Natural killer cell treated with Interleukin-12 subunit alpha and Interleukin-12 subunit beta and Interleukin-15 and Interleukin-18, amount 100 ng/mL, for 72 hours (primary cell): ENCODE measurements at regions not wholly inside any gene's neighbourhood (a gene's known extent, or its start where the extent isn't known, plus 50 kb on each side); places are given as distances from the start of the nearest gene placed in this dataset.
A peak's percentile ranks its signal among the peaks of the same experiment; 100 is the strongest.

Experiments used
- ATAC-seq, 2 donors: fragments of 150-1000 bp; cut with Tn5 transposase in 1 of 2; sonication (Bioruptor Pico), chemical (Tn5 transposase) in 1 of 2; 2 replicates each; pipeline ENCODE4 v1.10.0; 2021
- DNase-seq: peaks from one replicate; pipeline ENCODE4 v3.0.0; 2022; ENCODE audit warnings: low spot score
- H3K27ac Mint-ChIP-seq, 2 donors: 1 replicate in 1 of 2; 2 replicates in 1 of 2; pipeline ENCODE4 v1.8.0; 2022; ENCODE audit warnings: mixed read lengths in 2 of 2, mild to moderate bottlenecking in 1 of 2, moderate library complexity in 1 of 2
- H3K27me3 Mint-ChIP-seq, 2 donors: 1 replicate in 1 of 2; 2 replicates in 1 of 2; pipeline ENCODE4 v1.8.0; 2022; ENCODE audit warnings: mixed read lengths in 2 of 2
- H3K36me3 Mint-ChIP-seq: one replicate; pipeline ENCODE4 v1.8.0; 2022; ENCODE audit warnings: mixed read lengths
- H3K4me1 Mint-ChIP-seq, 2 donors: 1 replicate in 1 of 2; 2 replicates in 1 of 2; pipeline ENCODE4 v1.8.0; 2022; ENCODE audit warnings: low read depth in 2 of 2, mixed read lengths in 2 of 2, mild to moderate bottlenecking in 1 of 2
- H3K4me3 Mint-ChIP-seq: one replicate; pipeline ENCODE4 v1.8.0; 2022; ENCODE audit warnings: mixed read lengths
- H3K9me3 Mint-ChIP-seq: 2 replicates; pipeline ENCODE4 v1.8.0; 2022; ENCODE audit warnings: mixed read lengths

GRCh38 chr14:94936401-94936892 is 166.5 kb upstream of the GSC start:
- no peak for ATAC-seq
- Mint-ChIP-seq H3K4me3 (no peak overlapping the region), H3K27ac (no peak overlapping the region), H3K4me1 (no peaks in the 10 kb centered on the region), H3K36me3 (no peaks in the 10 kb centered on the region), H3K27me3 (peaks cover 5% of the 10 kb centered on the region in 2 donors), H3K9me3 (no peaks in the 10 kb centered on the region)
- no peak for DNase-seq

GRCh38 chr14:94935706-94936300 is 165.9 kb upstream of the GSC start:
- peaks cover 0 to 2% of the 10 kb centered on the region in 2 donors for H3K4me1 Mint-ChIP-seq

GRCh38 chr14:94934276-94934810 is 164.4 kb upstream of the GSC start:
- no peak overlapping the region for H3K4me3 Mint-ChIP-seq
- H3K27ac Mint-ChIP-seq: no peak overlapping the region
- no peaks in the 10 kb centered on the region for H3K9me3 Mint-ChIP-seq
- peaks cover 5% of the 10 kb centered on the region in 2 donors for H3K27me3 Mint-ChIP-seq
- peaks cover 0 to 2% of the 10 kb centered on the region in 2 donors for H3K4me1 Mint-ChIP-seq
- ATAC-seq: no peak
- no peaks in the 10 kb centered on the region for H3K36me3 Mint-ChIP-seq
- no peak for DNase-seq

More at GRCh38 chr14:94935706-94936300, 165.9 kb upstream of the GSC start:
- H3K4me3 Mint-ChIP-seq: no peak overlapping the region
- DNase-seq (no peak), ATAC-seq (no peak)
- H3K9me3 Mint-ChIP-seq: no peaks in the 10 kb centered on the region
- peaks cover 5% of the 10 kb centered on the region in 2 donors for H3K27me3 Mint-ChIP-seq
- H3K27ac Mint-ChIP-seq: no peak overlapping the region
- H3K36me3 Mint-ChIP-seq: no peaks in the 10 kb centered on the region

DNA sequence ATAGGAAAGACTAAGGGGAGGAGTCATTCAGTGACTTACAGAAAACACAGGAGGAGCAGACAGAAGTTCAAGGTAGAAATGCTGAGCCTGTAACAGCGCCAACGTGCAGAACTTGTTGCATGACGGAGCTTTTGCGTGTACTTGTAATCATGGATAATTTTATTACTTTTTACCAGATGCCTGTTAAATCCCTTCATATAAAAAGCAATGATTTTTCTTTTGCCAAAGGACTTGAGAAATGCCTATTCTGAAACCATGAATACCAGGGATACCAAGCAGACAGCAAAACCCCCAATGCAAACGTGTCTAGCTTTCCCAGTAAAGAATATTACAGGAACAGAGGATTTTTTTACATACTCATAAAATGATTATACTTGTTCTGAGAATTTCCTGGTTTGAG is 163.6 kb upstream of the GSC start:
- H3K27ac Mint-ChIP-seq: no peak overlapping the region
- no peaks in the 10 kb centered on the region for H3K36me3 Mint-ChIP-seq
- H3K27me3 Mint-ChIP-seq: peaks cover 5% of the 10 kb centered on the region in 2 donors
- DNase-seq: no peak
- peaks cover 0 to 2% of the 10 kb centered on the region in 2 donors for H3K4me1 Mint-ChIP-seq
- no peaks in the 10 kb centered on the region for H3K9me3 Mint-ChIP-seq
- ATAC-seq: no peak
- no peak overlapping the region for H3K4me3 Mint-ChIP-seq

DNA sequence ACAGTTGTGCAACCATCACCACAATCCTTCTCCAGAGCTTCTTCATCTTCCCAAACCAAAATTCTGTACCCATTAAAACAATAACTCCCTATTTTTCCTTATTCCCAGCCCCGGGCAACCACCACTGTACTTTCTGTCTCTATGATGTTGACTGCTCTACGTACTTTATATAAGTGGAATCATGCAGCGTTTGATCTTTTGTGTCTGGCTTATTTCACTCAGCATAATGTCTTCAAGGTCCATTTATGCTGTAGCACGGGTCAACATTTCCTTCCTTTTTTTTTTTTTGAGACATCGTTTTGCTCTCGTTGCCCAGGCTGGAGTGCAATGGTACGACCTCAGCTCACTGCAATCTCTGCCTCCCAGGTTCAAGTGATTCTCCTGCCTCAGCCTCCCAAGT is 162.7 kb upstream of the GSC start:
- Mint-ChIP-seq H3K27ac (no peak overlapping the region), H3K4me1 (peaks cover 0 to 2% of the 10 kb centered on the region in 2 donors), H3K9me3 (no peaks in the 10 kb centered on the region), H3K27me3 (peaks cover 5% of the 10 kb centered on the region in 2 donors), H3K4me3 (no peak overlapping the region), H3K36me3 (no peaks in the 10 kb centered on the region)
- DNase-seq: no peak
- no peak for ATAC-seq

GRCh38 chr14:94930690-94931089 is 160.8 kb upstream of the GSC start:
- Mint-ChIP-seq H3K27me3 (peaks cover 5 to 9% of the 10 kb centered on the region in 2 donors), H3K4me1 (peaks cover 0 to 2% of the 10 kb centered on the region in 2 donors), H3K36me3 (no peaks in the 10 kb centered on the region), H3K4me3 (no peak overlapping the region), H3K9me3 (no peaks in the 10 kb centered on the region), H3K27ac (no peak overlapping the region)
- ATAC-seq (peak in 1 of 2 donors; percentile 55), DNase-seq (no peak)

- Mint-ChIP-seq H3K9me3 (no peaks in the 10 kb centered on the region), H3K4me3 (no peak overlapping the region), H3K36me3 (no peaks in the 10 kb centered on the region), H3K27me3 (peaks cover 5 to 9% of the 10 kb centered on the region in 2 donors), H3K27ac (no peak overlapping the region), H3K4me1 (peaks cover 0 to 2% of the 10 kb centered on the region in 2 donors)
- no peak for DNase-seq
- no peak for ATAC-seq
These were observed 159.4 kb upstream of the GSC start for GRCh38 chr14:94929354-94929753.

GRCh38 chr14:94926176-94926575 is 156.3 kb upstream of the GSC start:
- H3K36me3 Mint-ChIP-seq: no peaks in the 10 kb centered on the region
- no peaks in the 10 kb centered on the region for H3K9me3 Mint-ChIP-seq
- peaks cover 0 to 2% of the 10 kb centered on the region in 2 donors for H3K4me1 Mint-ChIP-seq

DNA sequence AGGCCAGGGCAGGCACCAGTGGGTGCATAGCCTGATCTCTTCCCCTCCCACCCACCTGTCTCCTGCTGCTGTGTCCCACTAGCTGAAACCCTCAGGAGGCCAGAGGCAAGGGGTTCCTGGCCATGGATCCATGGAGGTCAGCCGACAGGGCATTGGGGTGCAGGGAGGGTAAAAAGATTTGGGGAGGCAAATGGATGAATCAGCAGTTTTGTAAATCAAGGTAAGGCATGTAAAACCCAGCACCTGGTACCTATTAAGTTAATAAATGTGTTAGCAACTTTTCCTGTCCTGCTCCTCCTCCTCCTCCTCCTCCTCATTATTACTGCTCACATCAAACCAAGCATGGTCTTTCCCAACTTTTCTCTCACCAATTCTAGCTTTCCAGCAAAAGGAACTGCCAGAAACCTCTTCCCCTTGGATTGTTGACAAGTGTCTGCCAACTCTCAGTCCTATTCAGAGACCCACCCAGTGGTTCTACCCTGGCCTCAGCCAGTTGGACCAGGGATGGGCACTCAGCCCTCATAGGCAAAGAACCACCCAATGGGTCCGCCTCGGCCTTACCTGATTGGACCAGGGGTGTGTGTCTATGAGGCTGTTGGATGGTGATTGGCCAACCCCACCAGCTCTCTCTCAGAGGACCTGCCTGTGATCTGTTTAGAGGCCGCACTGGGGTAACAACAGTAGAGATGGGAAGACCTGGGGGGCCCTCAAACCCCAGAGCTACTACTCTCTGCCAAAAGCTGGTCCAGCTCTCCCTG is 155.7 kb upstream of the GSC start:
- H3K9me3 Mint-ChIP-seq: no peaks in the 10 kb centered on the region
- no peak overlapping the region for H3K27ac Mint-ChIP-seq
- peaks cover 9% of the 10 kb centered on the region in 2 donors for H3K27me3 Mint-ChIP-seq
- H3K4me3 Mint-ChIP-seq: no peak overlapping the region
- no peaks in the 10 kb centered on the region for H3K4me1 Mint-ChIP-seq
- peak in 1 of 2 donors; percentile 36 for ATAC-seq
- no peaks in the 10 kb centered on the region for H3K36me3 Mint-ChIP-seq
- DNase-seq: no peak

More at GRCh38 chr14:94926176-94926575, 156.3 kb upstream of the GSC start:
- no peak overlapping the region for H3K27ac Mint-ChIP-seq
- H3K27me3 Mint-ChIP-seq: peaks cover 7 to 8% of the 10 kb centered on the region in 2 donors
- no peak overlapping the region for H3K4me3 Mint-ChIP-seq
- ATAC-seq: peak in 1 of 2 donors; percentile 17
- DNase-seq: no peak

DNA sequence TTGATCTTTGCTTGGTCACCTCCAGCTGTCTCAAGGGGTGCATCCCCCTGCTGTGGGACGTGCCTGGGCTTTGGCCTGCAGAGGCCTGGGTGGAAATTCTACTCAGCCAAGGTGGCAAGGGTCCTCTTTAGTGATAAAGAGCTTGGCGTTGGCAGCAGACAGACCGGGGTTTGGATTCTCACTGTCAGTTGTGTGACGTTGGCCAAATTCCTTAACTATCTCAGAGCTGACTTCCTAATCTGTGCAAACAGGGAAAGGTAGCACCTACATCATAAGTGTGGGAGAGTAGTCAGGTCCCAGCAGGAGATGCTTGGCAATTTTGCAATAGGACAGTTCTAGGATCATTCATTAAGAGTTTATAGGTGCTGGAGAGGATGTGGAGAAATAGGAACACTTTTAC is 154.3 kb upstream of the GSC start:
- DNase-seq (no peak), ATAC-seq (no peak)
- Mint-ChIP-seq H3K9me3 (no peaks in the 10 kb centered on the region), H3K36me3 (no peaks in the 10 kb centered on the region), H3K4me1 (no peaks in the 10 kb centered on the region), H3K27ac (no peak overlapping the region), H3K4me3 (no peak overlapping the region), H3K27me3 (peaks cover 12 to 16% of the 10 kb centered on the region in 2 donors)

DNA sequence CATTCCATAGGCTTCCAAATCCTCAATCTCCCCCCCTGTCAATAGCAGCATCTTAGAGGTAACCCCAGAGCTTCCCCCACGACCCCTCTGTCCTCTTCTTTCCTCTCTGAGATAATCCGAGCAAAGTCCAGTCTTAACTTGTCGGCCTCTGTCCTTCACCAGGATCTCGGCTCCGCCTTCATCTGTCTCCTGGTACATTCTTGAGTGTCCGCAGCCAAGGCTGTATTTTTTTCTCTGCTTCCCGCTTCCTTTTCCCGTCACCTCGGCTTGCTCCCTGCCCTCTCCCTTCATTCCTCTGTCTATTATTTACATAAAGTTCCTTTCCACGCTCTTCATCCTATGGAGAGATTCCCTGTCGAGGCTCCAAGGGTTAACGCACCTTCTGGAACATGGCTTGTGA is 153.9 kb upstream of the GSC start:
- Mint-ChIP-seq H3K27me3 (peaks cover 14 to 16% of the 10 kb centered on the region in 2 donors), H3K4me3 (no peak overlapping the region), H3K36me3 (no peaks in the 10 kb centered on the region), H3K4me1 (no peaks in the 10 kb centered on the region), H3K27ac (no peak overlapping the region), H3K9me3 (no peaks in the 10 kb centered on the region)
- DNase-seq: no peak
- no peak for ATAC-seq

GRCh38 chr14:94922595-94923239 is 152.8 kb upstream of the GSC start:
- Mint-ChIP-seq H3K27me3 (peaks cover 16% of the 10 kb centered on the region in 2 donors), H3K4me3 (no peak overlapping the region), H3K4me1 (no peaks in the 10 kb centered on the region), H3K9me3 (no peaks in the 10 kb centered on the region), H3K27ac (no peak overlapping the region), H3K36me3 (no peaks in the 10 kb centered on the region)
- ATAC-seq (no peak), DNase-seq (no peak)

- Mint-ChIP-seq H3K4me1 (no peaks in the 10 kb centered on the region), H3K27me3 (peaks cover 16 to 19% of the 10 kb centered on the region in 2 donors), H3K27ac (no peak overlapping the region), H3K9me3 (no peaks in the 10 kb centered on the region), H3K4me3 (no peak overlapping the region), H3K36me3 (no peaks in the 10 kb centered on the region)
- DNase-seq: no peak
- ATAC-seq: no peak
These were observed 152.1 kb upstream of the GSC start for GRCh38 chr14:94921882-94922585.
